Transverse colon (tissue), 4 donors: ENCODE measurements at regions not wholly inside any gene's neighbourhood (a gene's known extent, or its start where the extent isn't known, plus 50 kb on each side); places are given as distances from the start of the nearest gene placed in this dataset.

Source experiments
- DNase-seq: peaks from one replicate; pipeline ENCODE4 v3.0.0-alpha.2; 2019
- H3K27ac ChIP-seq, 4 donors: fragments of 200-600 bp; sonication (generic); 2 replicates each; pipeline ENCODE4 v1.5.1; 2016 to 2018; ENCODE audit warnings: inconsistent platforms in 4 of 4
- H3K27me3 ChIP-seq: fragments of 200-600 bp; sonication (generic); 2 replicates; pipeline ENCODE4 v1.5.1; 2017; ENCODE audit warnings: inconsistent platforms
- H3K36me3 ChIP-seq, 4 donors: fragments of 200-600 bp; sonication (generic); 2 replicates each; pipeline ENCODE4 v1.5.1; 2017 to 2019; ENCODE audit warnings: inconsistent platforms in 4 of 4
- H3K4me1 ChIP-seq, 4 donors: fragments of 200-600 bp; sonication (generic); 2 replicates each; pipeline ENCODE4 v1.5.1; 2017 to 2020; ENCODE audit warnings: inconsistent platforms in 4 of 4
- H3K4me3 ChIP-seq, 4 donors: fragments of 200-600 bp; sonication (generic); 1 replicate in 1 of 4; 2 replicates in 3 of 4; pipeline versions ENCODE4 v1.5.1 to v1.6.1; 2017 to 2019; ENCODE audit warnings: inconsistent platforms in 4 of 4
- H3K9me3 ChIP-seq, 2 donors: fragments of 200-600 bp; sonication (generic); 2 replicates each; pipeline ENCODE4 v1.5.1; 2017 to 2019; ENCODE audit warnings: inconsistent platforms in 2 of 2
- EP300 ChIP-seq: sonication (generic); formaldehyde crosslinking; IDR thresholded peaks from one replicate; pipeline ENCODE4 v1.6.1; 2017; ENCODE audit warnings: antibody characterized with exemption, low read depth
- POLR2A ChIP-seq: fragments of 450-650 bp; IDR thresholded peaks from one replicate; pipeline ENCODE4 v1.6.1; 2016; ENCODE audit warnings: antibody characterized with exemption, mild to moderate bottlenecking, moderate library complexity
- POLR2AphosphoS5 ChIP-seq, 3 donors: sonication (generic); formaldehyde crosslinking; IDR thresholded peaks; one replicate each; pipeline ENCODE4 v1.6.1; 2016; ENCODE audit warnings: antibody characterized with exemption in 3 of 3
- WGBS, 2 donors: methylation state at CpG; one replicate each; pipeline ENCODE4 v1.1.5; 2018; ENCODE audit warnings: low coverage in 1 of 2; 5-methylcytosine and 5-hydroxymethylcytosine counted together
- in situ Hi-C, 4 donors: fragments of 200-750 bp; cut with MboI; loops; one replicate each; pipeline versions ENCODE4 v1.15.0 to v1.15.1; 2017; ENCODE audit warnings: low sequenced_read_pairs in 3 of 4, low pct_ligation_motif_present in 1 of 4, low pct_unique_long_range_greater_than_20kb in 1 of 4
- intact Hi-C: fragments of 100-400 bp; cut with DNase I; formaldehyde crosslinking; loops from one replicate; pipeline ENCODE4 v1.15.1; 2023; ENCODE audit warnings: low total_unique reads
- TF ChIP-seq, protein P1 (sequence below), 5 experiments: fragments of 200-600 bp in 3 of 5; fragments of 450-650 bp in 2 of 5; sonication (generic) in 3 of 5; IDR thresholded peaks; 1 replicate in 2 of 5; 2 replicates in 3 of 5; pipeline ENCODE4 v1.5.1; 2016 to 2017; ENCODE audit warnings: antibody characterized with exemption in 5 of 5, inconsistent platforms in 3 of 5, mild to moderate bottlenecking in 2 of 5, moderate library complexity in 1 of 5

DNA sequence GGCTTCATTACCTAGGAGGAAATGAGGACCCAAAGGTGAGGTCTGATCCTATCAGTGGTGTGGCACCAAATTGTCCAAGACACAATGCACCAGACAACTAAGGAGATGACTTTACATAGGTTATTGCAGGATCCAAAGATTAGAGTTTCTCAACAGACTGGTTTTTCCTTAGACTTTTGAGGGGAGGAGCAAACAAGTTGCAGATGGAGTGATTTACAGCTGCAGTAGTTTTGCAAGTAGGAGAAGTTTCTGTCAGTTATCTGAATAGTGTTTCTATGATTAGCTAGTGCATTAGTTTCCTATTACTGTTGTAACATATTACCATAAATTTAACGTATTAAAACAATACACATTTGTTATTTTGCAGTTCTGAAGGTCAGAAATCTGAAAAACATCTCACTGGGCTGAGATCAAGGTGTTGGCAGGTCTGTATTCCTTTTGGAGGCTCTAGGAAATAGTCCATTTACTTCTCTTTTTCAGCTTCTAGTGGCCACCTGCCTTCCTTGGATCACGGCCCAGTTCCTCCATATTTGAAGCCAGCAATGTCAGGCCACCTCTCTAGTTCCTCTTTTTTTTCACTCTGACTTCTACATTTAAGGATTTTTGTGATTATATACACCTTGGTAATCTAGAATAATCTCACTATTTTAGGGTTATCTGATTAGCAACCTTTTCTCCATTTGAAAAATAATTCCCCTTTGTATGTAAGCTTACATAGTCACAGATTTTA lies 994.9 kb downstream of the REEP3 start:
- WGBS, 2 donors, result 22 to 40% methylated on average over 1 to 2 of the region's 2 CpGs
- H3K27me3 ChIP-seq, result no peaks in the 10 kb centered on the region
- TF ChIP-seq, protein P1, sequence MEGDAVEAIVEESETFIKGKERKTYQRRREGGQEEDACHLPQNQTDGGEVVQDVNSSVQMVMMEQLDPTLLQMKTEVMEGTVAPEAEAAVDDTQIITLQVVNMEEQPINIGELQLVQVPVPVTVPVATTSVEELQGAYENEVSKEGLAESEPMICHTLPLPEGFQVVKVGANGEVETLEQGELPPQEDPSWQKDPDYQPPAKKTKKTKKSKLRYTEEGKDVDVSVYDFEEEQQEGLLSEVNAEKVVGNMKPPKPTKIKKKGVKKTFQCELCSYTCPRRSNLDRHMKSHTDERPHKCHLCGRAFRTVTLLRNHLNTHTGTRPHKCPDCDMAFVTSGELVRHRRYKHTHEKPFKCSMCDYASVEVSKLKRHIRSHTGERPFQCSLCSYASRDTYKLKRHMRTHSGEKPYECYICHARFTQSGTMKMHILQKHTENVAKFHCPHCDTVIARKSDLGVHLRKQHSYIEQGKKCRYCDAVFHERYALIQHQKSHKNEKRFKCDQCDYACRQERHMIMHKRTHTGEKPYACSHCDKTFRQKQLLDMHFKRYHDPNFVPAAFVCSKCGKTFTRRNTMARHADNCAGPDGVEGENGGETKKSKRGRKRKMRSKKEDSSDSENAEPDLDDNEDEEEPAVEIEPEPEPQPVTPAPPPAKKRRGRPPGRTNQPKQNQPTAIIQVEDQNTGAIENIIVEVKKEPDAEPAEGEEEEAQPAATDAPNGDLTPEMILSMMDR (IDR thresholded peaks at IDR 0.05), result no peak
- TF ChIP-seq POLR2A (no peak), EP300 (no peak), POLR2AphosphoS5 (IDR thresholded peaks at IDR 0.05) (no peak)
- no peaks in the 10 kb centered on the region for H3K9me3 ChIP-seq
- H3K4me1 ChIP-seq, result no peaks in the 10 kb centered on the region
- in situ Hi-C loops, result no loop called here
- no peak for DNase-seq
- no peak overlapping the region for H3K27ac ChIP-seq
- no peaks in the 10 kb centered on the region for H3K36me3 ChIP-seq
- intact Hi-C loops, result no loop called here
- H3K4me3 ChIP-seq, result no peak overlapping the region

DNA sequence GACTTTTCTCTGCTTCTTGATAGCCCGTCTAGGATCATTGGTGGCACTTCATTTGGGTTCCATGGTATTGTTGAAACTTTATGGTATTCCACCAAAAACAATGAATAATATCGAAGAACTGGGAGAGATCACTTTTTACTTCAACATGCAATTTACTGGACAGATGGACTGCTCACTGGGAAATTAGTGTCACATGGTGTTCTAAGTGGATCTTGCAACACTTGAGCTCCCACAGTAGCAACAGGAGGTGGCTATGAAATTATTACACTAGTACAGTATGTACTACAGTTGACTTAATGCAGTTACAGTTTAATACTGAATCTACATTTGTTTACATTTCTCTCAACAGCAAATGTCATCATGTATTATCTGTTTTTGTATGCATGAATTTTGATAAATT lies 997.3 kb downstream of the REEP3 start:
- Histone ChIP-seq H3K4me1 (no peaks in the 10 kb centered on the region), H3K9me3 (no peaks in the 10 kb centered on the region), H3K27me3 (no peaks in the 10 kb centered on the region), H3K36me3 (no peaks in the 10 kb centered on the region), H3K4me3 (no peak overlapping the region), H3K27ac (no peak overlapping the region)
- no peak for TF ChIP-seq POLR2A
- TF ChIP-seq POLR2AphosphoS5 (IDR thresholded peaks at IDR 0.05), result no peak
- no peak for TF ChIP-seq EP300
- TF ChIP-seq, protein P1 (IDR thresholded peaks at IDR 0.05), result no peak
- WGBS, 2 donors, result 70 to 93% methylated on average over 2 of the region's 2 CpGs
- in situ Hi-C loops (no loop called here), intact Hi-C loops (no loop called here)
- DNase-seq, result no peak

DNA sequence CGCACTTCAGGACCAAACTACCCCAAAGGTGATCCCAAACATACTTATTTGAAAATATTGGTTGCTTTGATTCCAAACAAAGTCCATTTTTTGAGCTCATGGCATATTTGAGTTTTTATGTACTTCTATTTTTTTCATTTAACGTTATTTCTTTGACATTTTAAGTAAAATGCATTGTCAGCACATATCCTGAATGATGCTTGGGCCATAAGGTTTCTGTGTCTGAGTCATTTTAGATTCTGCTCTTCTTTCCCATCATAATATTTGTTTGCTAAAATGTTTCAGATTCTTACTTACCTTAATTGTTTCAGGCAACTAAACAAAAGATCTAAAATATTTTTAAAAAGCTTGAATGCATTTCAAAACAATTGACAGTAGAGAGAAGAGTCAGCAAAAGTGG lies 998.2 kb downstream of the REEP3 start:
- Histone ChIP-seq H3K4me3 (no peak overlapping the region), H3K9me3 (no peaks in the 10 kb centered on the region), H3K36me3 (no peaks in the 10 kb centered on the region), H3K4me1 (no peaks in the 10 kb centered on the region), H3K27ac (no peak overlapping the region), H3K27me3 (no peaks in the 10 kb centered on the region)
- DNase-seq, result no peak
- intact Hi-C loops (no loop called here), in situ Hi-C loops (no loop called here)
- no peak for TF ChIP-seq EP300
- TF ChIP-seq POLR2AphosphoS5 (IDR thresholded peaks at IDR 0.05), result no peak
- TF ChIP-seq, protein P1 (IDR thresholded peaks at IDR 0.05), result no peak
- TF ChIP-seq POLR2A, result no peak
- WGBS, 2 donors, result 65 to 73% methylated on average over 2 of the region's 2 CpGs

DNA sequence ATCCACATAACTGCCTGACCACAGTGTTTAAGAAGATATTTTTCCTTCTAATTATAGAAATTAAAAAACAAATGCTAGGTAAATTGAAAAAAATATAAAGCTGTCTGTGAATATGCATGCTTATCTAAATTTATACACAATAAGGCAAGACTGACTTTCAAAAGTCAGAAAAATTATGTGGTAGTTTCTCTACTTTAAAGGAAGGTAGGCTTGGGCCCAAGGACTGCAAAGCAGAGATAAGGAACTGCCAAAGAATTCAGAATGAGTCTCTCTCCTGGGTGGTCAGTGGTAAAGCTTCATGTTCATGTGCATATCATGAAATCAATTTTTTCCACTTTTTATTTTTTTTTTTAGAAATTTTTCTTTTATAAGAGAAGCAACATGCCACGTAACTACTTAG lies 998.6 kb downstream of the REEP3 start:
- intact Hi-C loops, result no loop called here
- H3K4me3 ChIP-seq, result no peak overlapping the region
- H3K4me1 ChIP-seq, result no peaks in the 10 kb centered on the region
- in situ Hi-C loops, result no loop called here
- TF ChIP-seq, protein P1 (IDR thresholded peaks at IDR 0.05), result no peak
- TF ChIP-seq EP300 (no peak), POLR2AphosphoS5 (IDR thresholded peaks at IDR 0.05) (no peak), POLR2A (no peak)
- H3K27ac ChIP-seq, result no peak overlapping the region
- WGBS, 2 donors, result 80 to 85% methylated on average over 1 of the region's 1 CpG
- no peaks in the 10 kb centered on the region for H3K9me3 ChIP-seq
- no peak for DNase-seq
- no peaks in the 10 kb centered on the region for H3K36me3 ChIP-seq
- H3K27me3 ChIP-seq, result no peaks in the 10 kb centered on the region
